ENCODE measurements at regions not wholly inside any gene's neighbourhood (a gene's known extent, or its start where the extent isn't known, plus 50 kb on each side); places are given as distances from the start of the nearest gene placed in this dataset.

DNA sequence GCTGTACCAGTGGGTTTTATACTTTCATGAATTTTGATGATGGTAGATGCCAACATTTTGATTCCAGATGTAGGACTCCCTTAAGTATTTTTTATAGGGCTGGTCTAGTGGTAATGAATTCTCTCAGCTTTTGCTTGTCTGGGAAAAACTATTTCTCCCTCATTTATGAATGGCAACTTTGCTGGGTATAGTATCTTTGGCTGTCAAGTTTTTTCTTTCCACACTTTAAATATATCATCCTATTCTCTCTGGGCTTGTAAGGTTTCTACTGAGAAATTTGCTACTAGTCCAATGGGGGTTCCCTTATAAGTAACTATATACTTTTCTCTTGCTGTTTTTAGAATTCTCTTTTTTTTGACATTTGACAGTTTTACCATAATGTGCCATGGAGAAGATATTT, 629.3 kb downstream of the NR2F1-AS1 start:
- Histone ChIP-seq H3K4me3 (no peak overlapping the region), H3K4me1 (no peaks in the 10 kb centered on the region), H3K9me3 (peaks cover 0 to 4% (median 0%) of the 10 kb centered on the region in 3 donors), H3K27me3 (no peaks in the 10 kb centered on the region), H3K36me3 (no peaks in the 10 kb centered on the region), H3K27ac (no peak overlapping the region)
- intact Hi-C loops (cut with DNase I) = no loop called here
- TF ChIP-seq POLR2A (IDR thresholded peaks at IDR 0.05) = no peak
- TF ChIP-seq, protein P1, sequence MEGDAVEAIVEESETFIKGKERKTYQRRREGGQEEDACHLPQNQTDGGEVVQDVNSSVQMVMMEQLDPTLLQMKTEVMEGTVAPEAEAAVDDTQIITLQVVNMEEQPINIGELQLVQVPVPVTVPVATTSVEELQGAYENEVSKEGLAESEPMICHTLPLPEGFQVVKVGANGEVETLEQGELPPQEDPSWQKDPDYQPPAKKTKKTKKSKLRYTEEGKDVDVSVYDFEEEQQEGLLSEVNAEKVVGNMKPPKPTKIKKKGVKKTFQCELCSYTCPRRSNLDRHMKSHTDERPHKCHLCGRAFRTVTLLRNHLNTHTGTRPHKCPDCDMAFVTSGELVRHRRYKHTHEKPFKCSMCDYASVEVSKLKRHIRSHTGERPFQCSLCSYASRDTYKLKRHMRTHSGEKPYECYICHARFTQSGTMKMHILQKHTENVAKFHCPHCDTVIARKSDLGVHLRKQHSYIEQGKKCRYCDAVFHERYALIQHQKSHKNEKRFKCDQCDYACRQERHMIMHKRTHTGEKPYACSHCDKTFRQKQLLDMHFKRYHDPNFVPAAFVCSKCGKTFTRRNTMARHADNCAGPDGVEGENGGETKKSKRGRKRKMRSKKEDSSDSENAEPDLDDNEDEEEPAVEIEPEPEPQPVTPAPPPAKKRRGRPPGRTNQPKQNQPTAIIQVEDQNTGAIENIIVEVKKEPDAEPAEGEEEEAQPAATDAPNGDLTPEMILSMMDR (IDR thresholded peaks at IDR 0.05) = no peak
- no peak for DNase-seq

DNA sequence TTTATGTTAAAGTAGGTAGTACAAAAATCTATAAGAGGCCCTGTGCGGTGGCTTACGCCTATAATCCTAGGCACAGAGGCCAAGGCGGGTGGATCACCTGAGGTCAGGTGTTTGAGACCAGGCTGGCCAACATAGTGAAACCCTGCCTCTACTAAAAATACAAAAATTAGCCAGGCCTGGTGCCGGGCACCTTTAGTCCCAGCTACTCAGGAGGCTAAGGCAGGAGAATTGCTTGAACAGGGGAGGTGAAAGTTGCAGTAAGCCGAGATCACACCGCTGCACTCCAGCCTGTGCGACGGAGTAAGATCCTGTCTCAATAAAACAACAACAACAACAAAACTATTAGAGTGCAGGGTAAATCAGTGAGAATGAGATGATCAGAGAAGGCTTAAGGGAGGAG, 634.5 kb downstream of the NR2F1-AS1 start:
- no peak for DNase-seq
- Histone ChIP-seq H3K9me3 (peaks cover 0 to 4% (median 0%) of the 10 kb centered on the region in 3 donors), H3K27ac (no peak overlapping the region), H3K4me3 (no peak overlapping the region), H3K27me3 (no peaks in the 10 kb centered on the region), H3K36me3 (no peaks in the 10 kb centered on the region), H3K4me1 (peaks cover 0 to 6% (median 0%) of the 10 kb centered on the region in 3 donors)
- intact Hi-C loops (cut with DNase I) = no loop called here
- TF ChIP-seq, protein P1 (IDR thresholded peaks at IDR 0.05) = no peak
- no peak for TF ChIP-seq POLR2A (IDR thresholded peaks at IDR 0.05)
- WGBS, 2 donors = 86 to 96% methylated on average over 8 of the region's 8 CpGs

DNA sequence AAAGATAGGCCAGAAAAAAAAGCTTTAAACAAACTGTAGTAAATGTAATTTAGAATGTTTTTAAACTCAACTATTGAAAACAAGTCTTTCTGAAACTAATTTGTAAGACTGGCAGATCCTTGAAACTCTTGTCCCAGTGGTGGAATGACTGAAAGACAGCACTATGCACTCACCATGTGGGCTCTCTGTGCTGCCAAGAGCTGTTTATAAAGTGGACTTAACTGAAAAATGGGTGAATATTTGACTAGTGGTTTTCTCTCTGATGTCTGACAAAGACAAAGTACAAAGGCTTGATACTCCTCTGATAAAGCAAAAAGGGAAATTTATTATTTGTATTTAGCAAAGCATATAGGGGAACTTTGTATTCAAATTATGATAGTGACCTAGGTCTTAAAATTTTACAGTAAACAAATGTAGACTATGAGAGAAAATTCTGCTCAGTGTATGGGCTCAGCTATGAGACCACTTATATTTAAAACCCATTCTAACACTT, 635.4 kb downstream of the NR2F1-AS1 start:
- H3K9me3 ChIP-seq = peaks cover 0 to 4% (median 0%) of the 10 kb centered on the region in 3 donors
- no peak for TF ChIP-seq POLR2A (IDR thresholded peaks at IDR 0.05)
- TF ChIP-seq, protein P1 (IDR thresholded peaks at IDR 0.05) = no peak
- H3K4me3 ChIP-seq = no peak overlapping the region
- no peak for DNase-seq
- no peaks in the 10 kb centered on the region for H3K36me3 ChIP-seq
- H3K27me3 ChIP-seq = no peaks in the 10 kb centered on the region
- peaks cover 0 to 6% (median 0%) of the 10 kb centered on the region in 3 donors for H3K4me1 ChIP-seq
- H3K27ac ChIP-seq = no peak overlapping the region
- intact Hi-C loops (cut with DNase I) = no loop called here

DNA sequence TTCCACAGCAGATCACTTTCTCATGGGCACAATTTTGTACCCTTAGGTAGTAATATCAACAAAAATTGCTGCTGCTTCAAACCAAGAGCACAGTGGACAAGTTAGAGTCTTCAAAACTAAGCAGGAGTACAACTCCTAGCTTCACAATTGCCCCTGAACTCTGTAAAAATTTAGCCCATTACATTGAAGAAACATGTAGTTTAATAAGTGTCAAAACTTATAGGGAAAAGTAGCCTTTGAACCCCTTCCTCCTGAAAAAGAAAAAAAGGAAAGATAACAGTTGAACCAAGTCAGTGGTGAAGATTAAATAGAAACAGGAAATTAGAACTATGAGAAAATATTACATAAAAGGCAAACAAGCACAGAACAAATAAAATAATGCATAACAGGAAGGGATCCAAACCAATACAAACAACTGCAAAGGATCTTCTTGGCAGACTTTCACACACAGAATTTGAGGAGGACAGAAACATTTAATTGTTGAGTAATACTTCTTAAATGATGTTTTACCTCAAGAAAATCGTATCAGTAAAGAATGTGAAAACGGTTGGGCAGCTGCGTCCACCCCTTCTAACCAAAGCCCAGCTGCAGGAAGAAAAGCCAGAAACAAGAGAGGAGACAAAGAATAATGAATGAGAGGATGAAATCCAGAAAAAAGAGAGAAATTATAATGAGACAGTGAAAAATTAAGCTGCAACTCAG, 636.0 kb downstream of the NR2F1-AS1 start:
- H3K27me3 ChIP-seq = no peaks in the 10 kb centered on the region
- 25 to 32% methylated on average over 3 of the region's 3 CpGs for WGBS, 2 donors
- intact Hi-C loops (cut with DNase I) = no loop called here
- H3K4me3 ChIP-seq = no peak overlapping the region
- no peak for DNase-seq
- TF ChIP-seq, protein P1 (IDR thresholded peaks at IDR 0.05) = no peak
- no peak for TF ChIP-seq POLR2A (IDR thresholded peaks at IDR 0.05)
- H3K27ac ChIP-seq = peak overlapping the region in 1 of 4 donors; percentile 25
- peaks cover 0 to 4% (median 0%) of the 10 kb centered on the region in 3 donors for H3K9me3 ChIP-seq
- peaks cover 0 to 6% (median 0%) of the 10 kb centered on the region in 3 donors for H3K4me1 ChIP-seq
- H3K36me3 ChIP-seq = no peaks in the 10 kb centered on the region

DNA sequence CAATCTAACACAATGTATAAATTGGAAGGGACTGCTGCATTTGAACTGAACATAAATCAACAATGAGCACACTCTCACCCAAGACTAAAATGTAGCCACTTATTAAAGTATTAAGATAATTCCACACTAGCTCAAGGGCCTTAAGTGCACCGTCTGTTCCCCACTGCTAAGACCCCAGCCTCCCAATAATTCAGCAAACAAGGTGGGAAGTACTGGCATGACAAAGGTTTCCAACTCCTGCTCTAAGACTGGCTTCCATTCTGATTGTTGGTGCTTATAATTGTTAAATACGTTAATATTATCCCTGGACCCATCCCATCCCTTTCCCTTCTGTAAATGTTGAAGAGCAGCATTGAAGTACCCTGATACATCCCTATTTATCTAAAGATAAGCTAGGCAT, 636.7 kb downstream of the NR2F1-AS1 start:
- peaks cover 0 to 6% (median 0%) of the 10 kb centered on the region in 3 donors for H3K4me1 ChIP-seq
- WGBS, 2 donors = 79 to 80% methylated on average over 2 of the region's 2 CpGs
- H3K27me3 ChIP-seq = no peaks in the 10 kb centered on the region
- no peak for TF ChIP-seq POLR2A (IDR thresholded peaks at IDR 0.05)
- TF ChIP-seq, protein P1 (IDR thresholded peaks at IDR 0.05) = no peak
- intact Hi-C loops (cut with DNase I) = no loop called here
- peaks cover 0 to 4% (median 0%) of the 10 kb centered on the region in 3 donors for H3K9me3 ChIP-seq
- no peak overlapping the region for H3K27ac ChIP-seq
- no peaks in the 10 kb centered on the region for H3K36me3 ChIP-seq
- DNase-seq = no peak
- H3K4me3 ChIP-seq = no peak overlapping the region
